ENCODE measurements at regions not wholly inside any gene's neighbourhood (a gene's known extent, or its start where the extent isn't known, plus 50 kb on each side); places are given as distances from the start of the nearest gene placed in this dataset.

- no peaks in the 10 kb centered on the region for H3K4me1 Mint-ChIP-seq
- no peaks in the 10 kb centered on the region for H3K36me3 Mint-ChIP-seq
- H3K4me3 Mint-ChIP-seq = no peak overlapping the region
- H3K9me3 Mint-ChIP-seq = peaks cover 2 to 4% of the 10 kb centered on the region in 2 donors
- H3K27ac Mint-ChIP-seq = no peak overlapping the region
- DNase-seq (no peak), ATAC-seq (replicated peaks) (no peak)
- peaks cover 39 to 44% of the 10 kb centered on the region in 2 donors for H3K27me3 Mint-ChIP-seq
These were observed 203.9 kb downstream of the TEX36 start for GRCh38 chr10:125479059-125479458.

- H3K4me1 Mint-ChIP-seq = no peaks in the 10 kb centered on the region
- no peak for DNase-seq
- ATAC-seq (replicated peaks) = no peak
- no peak overlapping the region for H3K27ac Mint-ChIP-seq
- H3K4me3 Mint-ChIP-seq = no peak overlapping the region
- peaks cover 33 to 47% of the 10 kb centered on the region in 2 donors for H3K27me3 Mint-ChIP-seq
- peaks cover 2 to 4% of the 10 kb centered on the region in 2 donors for H3K9me3 Mint-ChIP-seq
- no peaks in the 10 kb centered on the region for H3K36me3 Mint-ChIP-seq
These were observed 207.1 kb downstream of the TEX36 start for GRCh38 chr10:125475815-125476214.

GRCh38 chr10:125473143-125473793 is 209.7 kb downstream of the TEX36 start:
- H3K36me3 Mint-ChIP-seq = no peaks in the 10 kb centered on the region
- peaks cover 18 to 40% of the 10 kb centered on the region in 2 donors for H3K27me3 Mint-ChIP-seq
- no peak overlapping the region for H3K4me3 Mint-ChIP-seq
- peaks cover 0 to 2% of the 10 kb centered on the region in 2 donors for H3K9me3 Mint-ChIP-seq
- ATAC-seq (replicated peaks) (no peak), DNase-seq (no peak)
- no peak overlapping the region for H3K27ac Mint-ChIP-seq
- no peaks in the 10 kb centered on the region for H3K4me1 Mint-ChIP-seq

- Mint-ChIP-seq H3K4me3 (no peak overlapping the region), H3K27me3 (peaks cover 12 to 44% of the 10 kb centered on the region in 2 donors), H3K36me3 (no peaks in the 10 kb centered on the region), H3K27ac (no peak overlapping the region), H3K4me1 (no peaks in the 10 kb centered on the region), H3K9me3 (peaks cover 0 to 2% of the 10 kb centered on the region in 2 donors)
- no peak for DNase-seq
- no peak for ATAC-seq (replicated peaks)
These were observed 210.9 kb downstream of the TEX36 start for GRCh38 chr10:125472010-125472607.

GRCh38 chr10:125468278-125468677 is 214.7 kb downstream of the TEX36 start:
- Mint-ChIP-seq H3K27ac (no peak overlapping the region), H3K4me3 (no peak overlapping the region), H3K4me1 (no peaks in the 10 kb centered on the region), H3K9me3 (no peaks in the 10 kb centered on the region), H3K27me3 (peaks cover 6 to 28% of the 10 kb centered on the region in 2 donors), H3K36me3 (no peaks in the 10 kb centered on the region)
- DNase-seq (no peak), ATAC-seq (replicated peaks) (no peak)

GRCh38 chr10:125466685-125467084 is 216.3 kb downstream of the TEX36 start:
- H3K9me3 Mint-ChIP-seq = no peaks in the 10 kb centered on the region
- DNase-seq (no peak), ATAC-seq (replicated peaks) (no peak)
- no peak overlapping the region for H3K27ac Mint-ChIP-seq
- no peaks in the 10 kb centered on the region for H3K36me3 Mint-ChIP-seq
- H3K27me3 Mint-ChIP-seq = peaks cover 6 to 19% of the 10 kb centered on the region in 2 donors
- H3K4me1 Mint-ChIP-seq = no peaks in the 10 kb centered on the region
- no peak overlapping the region for H3K4me3 Mint-ChIP-seq

- H3K27me3 Mint-ChIP-seq = peaks cover 0 to 11% of the 10 kb centered on the region in 2 donors
- no peak overlapping the region for H3K27ac Mint-ChIP-seq
- H3K36me3 Mint-ChIP-seq = no peaks in the 10 kb centered on the region
- no peak overlapping the region for H3K4me3 Mint-ChIP-seq
- ATAC-seq (replicated peaks) = no peak
- H3K9me3 Mint-ChIP-seq = no peaks in the 10 kb centered on the region
- H3K4me1 Mint-ChIP-seq = no peaks in the 10 kb centered on the region
- DNase-seq = no peak
These were observed 220.1 kb downstream of the TEX36 start for GRCh38 chr10:125462845-125463244.

- Mint-ChIP-seq H3K27me3 (peaks cover 0 to 19% of the 10 kb centered on the region in 2 donors), H3K9me3 (no peaks in the 10 kb centered on the region), H3K27ac (no peak overlapping the region), H3K36me3 (no peaks in the 10 kb centered on the region), H3K4me1 (no peaks in the 10 kb centered on the region), H3K4me3 (no peak overlapping the region)
- no peak for ATAC-seq (replicated peaks)
- DNase-seq = no peak
These were observed 222.6 kb downstream of the TEX36 start for GRCh38 chr10:125460326-125460725.

GRCh38 chr10:125457406-125457805 is 225.6 kb downstream of the TEX36 start:
- no peak overlapping the region for H3K27ac Mint-ChIP-seq
- H3K4me3 Mint-ChIP-seq = no peak overlapping the region
- H3K27me3 Mint-ChIP-seq = peaks cover 7 to 31% of the 10 kb centered on the region in 2 donors
- H3K9me3 Mint-ChIP-seq = peaks cover 0 to under 1% of the 10 kb centered on the region in 2 donors
- DNase-seq (no peak), ATAC-seq (replicated peaks) (no peak)
- H3K36me3 Mint-ChIP-seq = no peaks in the 10 kb centered on the region
- no peaks in the 10 kb centered on the region for H3K4me1 Mint-ChIP-seq

GRCh38 chr10:125455855-125456254 is 227.1 kb downstream of the TEX36 start:
- H3K27ac Mint-ChIP-seq = no peak overlapping the region
- H3K36me3 Mint-ChIP-seq = no peaks in the 10 kb centered on the region
- no peak overlapping the region for H3K4me3 Mint-ChIP-seq
- DNase-seq = no peak
- no peak for ATAC-seq (replicated peaks)
- no peaks in the 10 kb centered on the region for H3K4me1 Mint-ChIP-seq
- peaks cover 7 to 37% of the 10 kb centered on the region in 2 donors for H3K27me3 Mint-ChIP-seq
- H3K9me3 Mint-ChIP-seq = peaks cover 0 to 3% of the 10 kb centered on the region in 2 donors

GRCh38 chr10:125455431-125455830 is 227.5 kb downstream of the TEX36 start:
- ATAC-seq (replicated peaks) (no peak), DNase-seq (no peak)
- Mint-ChIP-seq H3K4me3 (no peak overlapping the region), H3K27ac (no peak overlapping the region), H3K36me3 (no peaks in the 10 kb centered on the region), H3K27me3 (peaks cover 7 to 40% of the 10 kb centered on the region in 2 donors), H3K4me1 (no peaks in the 10 kb centered on the region), H3K9me3 (peaks cover 0 to 3% of the 10 kb centered on the region in 2 donors)

GRCh38 chr10:125451319-125451718 is 231.6 kb downstream of the TEX36 start:
- peaks cover 0 to 3% of the 10 kb centered on the region in 2 donors for H3K9me3 Mint-ChIP-seq
- no peak overlapping the region for H3K27ac Mint-ChIP-seq
- DNase-seq (no peak), ATAC-seq (replicated peaks) (no peak)
- no peaks in the 10 kb centered on the region for H3K36me3 Mint-ChIP-seq
- no peak overlapping the region for H3K4me3 Mint-ChIP-seq
- peaks cover 7 to 25% of the 10 kb centered on the region in 2 donors for H3K27me3 Mint-ChIP-seq
- no peaks in the 10 kb centered on the region for H3K4me1 Mint-ChIP-seq

GRCh38 chr10:125450218-125450617 is 232.7 kb downstream of the TEX36 start:
- no peaks in the 10 kb centered on the region for H3K36me3 Mint-ChIP-seq
- peaks cover 11 to 27% of the 10 kb centered on the region in 2 donors for H3K27me3 Mint-ChIP-seq
- no peak overlapping the region for H3K4me3 Mint-ChIP-seq
- H3K4me1 Mint-ChIP-seq = no peaks in the 10 kb centered on the region
- no peak for DNase-seq
- no peak for ATAC-seq (replicated peaks)
- H3K27ac Mint-ChIP-seq = no peak overlapping the region
- peaks cover 0 to 3% of the 10 kb centered on the region in 2 donors for H3K9me3 Mint-ChIP-seq

GRCh38 chr10:125449571-125449970 is 233.4 kb downstream of the TEX36 start:
- Mint-ChIP-seq H3K9me3 (peaks cover 0 to 3% of the 10 kb centered on the region in 2 donors), H3K4me3 (no peak overlapping the region), H3K27ac (no peak overlapping the region), H3K27me3 (peaks cover 17 to 28% of the 10 kb centered on the region in 2 donors), H3K4me1 (no peaks in the 10 kb centered on the region), H3K36me3 (no peaks in the 10 kb centered on the region)
- no peak for DNase-seq
- ATAC-seq (replicated peaks) = no peak

- H3K36me3 Mint-ChIP-seq = no peaks in the 10 kb centered on the region
- no peak overlapping the region for H3K27ac Mint-ChIP-seq
- H3K4me1 Mint-ChIP-seq = no peaks in the 10 kb centered on the region
- peaks cover 0 to 3% of the 10 kb centered on the region in 2 donors for H3K9me3 Mint-ChIP-seq
- DNase-seq (no peak), ATAC-seq (replicated peaks) (no peak)
- H3K27me3 Mint-ChIP-seq = peaks cover 18 to 28% of the 10 kb centered on the region in 2 donors
- H3K4me3 Mint-ChIP-seq = no peak overlapping the region
These were observed 234.4 kb downstream of the TEX36 start for GRCh38 chr10:125448596-125448995.

All from stimulated activated naive B cell treated with anti-CD40 and anti-IgM and Interleukin-4, amounts not matched to agents 10 μg/mL and 1 μg/mL and 100 μg/mL, for 72 hours (primary cell).